Astrocyte of the cerebellum (primary cell): ENCODE measurements at regions not wholly inside any gene's neighbourhood (a gene's known extent, or its start where the extent isn't known, plus 50 kb on each side); places are given as distances from the start of the nearest gene placed in this dataset.

ENCODE experiments used
- DNase-seq: peaks from one replicate; pipeline ENCODE4 v3.0.0-alpha.2; 2011; ENCODE audit warnings: low read depth
- H3K4me3 ChIP-seq: 2 replicates; pipeline ENCODE4 v1.5.1; 2011; ENCODE audit warnings: mild to moderate bottlenecking, low read depth, low read length, moderate library complexity
- in situ Hi-C: cut with HindIII; loops from 2 replicates; pipeline ENCODE4 v1.10.0; 2017; ENCODE audit warnings: low sequenced_read_pairs
- TF ChIP-seq, protein P1 (sequence below): IDR thresholded peaks from 2 replicates; pipeline ENCODE4 v1.5.1; 2012; ENCODE audit warnings: low read length, low read depth, moderate library complexity, mild to moderate bottlenecking; ENCODE audit errors: missing control alignments

DNA sequence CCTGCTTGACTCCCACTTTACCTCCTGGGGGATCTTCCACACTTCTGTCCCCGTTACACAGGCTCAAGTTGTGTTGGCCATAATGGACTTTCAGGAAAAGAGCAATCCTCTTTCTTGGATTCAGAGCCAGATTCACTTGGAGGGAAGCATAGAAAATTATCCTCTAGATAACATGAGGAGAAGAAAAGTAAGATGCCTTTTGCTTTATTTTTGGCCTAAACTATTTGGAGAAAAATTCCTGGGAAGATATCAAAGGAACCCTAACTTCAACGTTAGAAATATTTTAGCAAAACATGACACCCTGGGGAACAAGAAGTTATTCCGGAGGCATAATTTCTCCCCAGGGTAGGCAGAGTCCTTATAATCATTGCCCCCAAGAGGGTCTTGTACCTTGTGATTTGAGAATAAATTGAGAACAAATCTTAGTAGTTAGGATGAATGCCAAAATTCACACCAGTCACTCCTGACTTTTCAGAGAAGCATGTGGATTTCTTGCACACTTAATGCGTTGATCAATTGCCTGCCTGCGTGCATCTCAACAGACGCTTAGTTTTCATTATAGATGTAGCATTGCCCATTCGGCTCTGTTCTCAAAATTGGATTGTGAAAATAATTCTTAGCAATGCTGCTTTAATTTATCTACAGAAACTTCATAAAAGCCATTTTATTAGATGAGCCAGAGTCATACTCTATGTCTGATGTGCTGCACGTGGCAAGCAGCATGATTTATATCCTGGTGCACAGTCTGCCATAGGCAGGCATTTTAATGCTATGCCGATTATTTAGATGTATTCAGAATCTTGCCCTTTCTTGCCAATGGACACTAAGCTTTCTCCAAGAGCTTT, 224.4 kb downstream of the C7orf25 start:
- no peak for DNase-seq
- TF ChIP-seq, protein P1, sequence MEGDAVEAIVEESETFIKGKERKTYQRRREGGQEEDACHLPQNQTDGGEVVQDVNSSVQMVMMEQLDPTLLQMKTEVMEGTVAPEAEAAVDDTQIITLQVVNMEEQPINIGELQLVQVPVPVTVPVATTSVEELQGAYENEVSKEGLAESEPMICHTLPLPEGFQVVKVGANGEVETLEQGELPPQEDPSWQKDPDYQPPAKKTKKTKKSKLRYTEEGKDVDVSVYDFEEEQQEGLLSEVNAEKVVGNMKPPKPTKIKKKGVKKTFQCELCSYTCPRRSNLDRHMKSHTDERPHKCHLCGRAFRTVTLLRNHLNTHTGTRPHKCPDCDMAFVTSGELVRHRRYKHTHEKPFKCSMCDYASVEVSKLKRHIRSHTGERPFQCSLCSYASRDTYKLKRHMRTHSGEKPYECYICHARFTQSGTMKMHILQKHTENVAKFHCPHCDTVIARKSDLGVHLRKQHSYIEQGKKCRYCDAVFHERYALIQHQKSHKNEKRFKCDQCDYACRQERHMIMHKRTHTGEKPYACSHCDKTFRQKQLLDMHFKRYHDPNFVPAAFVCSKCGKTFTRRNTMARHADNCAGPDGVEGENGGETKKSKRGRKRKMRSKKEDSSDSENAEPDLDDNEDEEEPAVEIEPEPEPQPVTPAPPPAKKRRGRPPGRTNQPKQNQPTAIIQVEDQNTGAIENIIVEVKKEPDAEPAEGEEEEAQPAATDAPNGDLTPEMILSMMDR: no peak
- no peak overlapping the region for H3K4me3 ChIP-seq
- in situ Hi-C loops: loop anchor here (10.0 kb wide), 1 partner anchor 713 kb away; no protein-coding TSS in a partner anchor

- H3K4me3 ChIP-seq: no peak overlapping the region
- no peak for DNase-seq
- TF ChIP-seq, protein P1: no peak
- in situ Hi-C loops: loop anchor here (10.0 kb wide), 1 partner anchor 712 kb away; no protein-coding TSS in a partner anchor
Measured at GRCh38 chr7:42686594-42687156, 225.2 kb downstream of the C7orf25 start.

DNA sequence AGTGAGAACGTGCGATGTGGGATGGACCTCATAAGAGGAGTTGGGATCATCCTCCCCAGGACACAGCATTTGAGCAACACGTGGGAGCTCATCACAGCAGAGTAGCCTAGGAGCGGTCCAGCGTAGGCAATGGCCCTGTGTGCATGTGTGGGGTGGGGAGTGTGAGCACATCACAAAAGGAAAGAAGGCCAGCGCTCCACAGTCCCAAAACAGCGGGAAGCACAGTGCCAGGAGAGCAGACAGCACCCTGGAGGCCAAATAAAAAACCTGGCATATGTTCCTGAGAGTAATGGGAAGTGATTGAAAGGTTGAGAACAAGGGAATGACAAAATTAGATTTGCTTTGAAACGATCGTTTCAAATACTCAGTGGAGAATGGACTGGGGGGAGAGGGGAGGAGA, 226.0 kb downstream of the C7orf25 start:
- TF ChIP-seq, protein P1: no peak
- DNase-seq: no peak
- in situ Hi-C loops: loop anchor here (10.0 kb wide), 1 partner anchor 711 kb away; no protein-coding TSS in a partner anchor
- H3K4me3 ChIP-seq: no peak overlapping the region

GRCh38 chr7:42677751-42678699, 233.8 kb downstream of the C7orf25 start:
- no peak overlapping the region for H3K4me3 ChIP-seq
- TF ChIP-seq, protein P1: no peak
- peak; percentile 72 for DNase-seq
- in situ Hi-C loops: no loop called here

GRCh38 chr7:42674541-42674940, 237.3 kb downstream of the C7orf25 start:
- in situ Hi-C loops: no loop called here
- H3K4me3 ChIP-seq: no peak overlapping the region
- DNase-seq: no peak
- TF ChIP-seq, protein P1: no peak

DNA sequence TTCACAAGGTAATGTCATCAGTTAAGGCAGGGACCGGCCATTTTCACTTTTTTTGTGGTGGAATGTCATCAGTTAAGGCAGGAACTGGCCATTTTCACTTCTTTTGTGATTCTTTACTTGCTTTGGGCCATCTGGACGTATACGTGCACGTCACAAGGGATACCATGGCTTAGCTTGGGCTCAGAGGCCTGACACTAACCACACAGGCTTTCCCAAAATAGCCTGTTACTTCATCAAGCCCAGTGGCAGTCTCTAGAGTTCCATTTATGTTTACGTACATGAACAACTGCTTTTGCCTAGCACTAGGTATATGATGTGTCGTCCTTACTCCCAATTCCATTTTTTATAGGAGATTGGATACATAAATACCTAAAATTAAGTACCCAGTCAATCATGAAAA, 237.9 kb downstream of the C7orf25 start:
- no peak overlapping the region for H3K4me3 ChIP-seq
- in situ Hi-C loops: no loop called here
- TF ChIP-seq, protein P1: no peak
- DNase-seq: no peak
